ENCODE measurements at regions not wholly inside any gene's neighbourhood (a gene's known extent, or its start where the extent isn't known, plus 50 kb on each side); places are given as distances from the start of the nearest gene placed in this dataset.
"Not testable (repeated sequence)": the region's sequence is repeated elsewhere in the genome, so short reads cannot be mapped to it uniquely, and the experiment has no call there.

GRCh38 chr13:84645196-84646012, 763.1 kb upstream of the SLITRK1 start:
- DNase-seq = peak; percentile 55

- no peak for DNase-seq
These were observed 759.2 kb upstream of the SLITRK1 start for GRCh38 chr13:84641491-84641890.

GRCh38 chr13:84640691-84641090, 758.4 kb upstream of the SLITRK1 start:
- no peak for DNase-seq

GRCh38 chr13:84630476-84630875, 748.2 kb upstream of the SLITRK1 start:
- no peak for DNase-seq

GRCh38 chr13:84616864-84617263, 734.6 kb upstream of the SLITRK1 start:
- DNase-seq = no peak

- DNase-seq = peak; percentile 33
These were observed 727.4 kb upstream of the SLITRK1 start for GRCh38 chr13:84609716-84610115.

- no peak for DNase-seq
These were observed 725.2 kb upstream of the SLITRK1 start for GRCh38 chr13:84607261-84608013.

- no peak for DNase-seq
These were observed 724.3 kb upstream of the SLITRK1 start for GRCh38 chr13:84606616-84607015.

- DNase-seq = no peak
These were observed 723.7 kb upstream of the SLITRK1 start for GRCh38 chr13:84605927-84606326.

GRCh38 chr13:84591444-84591843, 709.2 kb upstream of the SLITRK1 start:
- DNase-seq = no peak

- no peak for DNase-seq
These were observed 708.4 kb upstream of the SLITRK1 start for GRCh38 chr13:84590663-84591062.

- DNase-seq = no peak
These were observed 705.7 kb upstream of the SLITRK1 start for GRCh38 chr13:84588023-84588422.

- DNase-seq = not testable (repeated sequence)
These were observed 697.6 kb upstream of the SLITRK1 start for GRCh38 chr13:84579901-84580300.

- peak; percentile 50 for DNase-seq
These were observed 692.6 kb upstream of the SLITRK1 start for GRCh38 chr13:84574851-84575250.

- peak; percentile 64 for DNase-seq
These were observed 689.0 kb upstream of the SLITRK1 start for GRCh38 chr13:84571264-84571663.

GRCh38 chr13:84570831-84571230, 688.6 kb upstream of the SLITRK1 start:
- no peak for DNase-seq

GRCh38 chr13:84569366-84569765, 687.1 kb upstream of the SLITRK1 start:
- DNase-seq = no peak

- DNase-seq = peak; percentile 66
These were observed 685.6 kb upstream of the SLITRK1 start for GRCh38 chr13:84567848-84568247.

- no peak for DNase-seq
These were observed 684.5 kb upstream of the SLITRK1 start for GRCh38 chr13:84566780-84567179.

GRCh38 chr13:84563611-84564010, 681.3 kb upstream of the SLITRK1 start:
- no peak for DNase-seq

- DNase-seq = peak; percentile 66
These were observed 671.0 kb upstream of the SLITRK1 start for GRCh38 chr13:84553227-84553626.

GRCh38 chr13:84543962-84544361, 661.7 kb upstream of the SLITRK1 start:
- DNase-seq = no peak

GRCh38 chr13:84542348-84542747, 660.1 kb upstream of the SLITRK1 start:
- no peak for DNase-seq

- DNase-seq = no peak
These were observed 654.6 kb upstream of the SLITRK1 start for GRCh38 chr13:84536906-84537305.

Data from OCI-M1 (cell line).